HEK293 (cell line): ENCODE measurements at regions not wholly inside any gene's neighbourhood (a gene's known extent, or its start where the extent isn't known, plus 50 kb on each side); places are given as distances from the start of the nearest gene placed in this dataset.
"Not testable (repeated sequence)": the region's sequence is repeated elsewhere in the genome, so short reads cannot be mapped to it uniquely, and the experiment has no call there.

Source experiments
- CTCF ChIA-PET: fragments of 350-600 bp; formaldehyde crosslinking; extraction: SDS; loops from one replicate; lab custom pipeline; 2021; ENCODE audit warnings: antibody characterized with exemption; lab: Yijun Ruan, JAX
- POLR2A ChIA-PET: fragments of 300-600 bp; formaldehyde crosslinking; extraction: SDS; loops from one replicate; lab custom pipeline; 2020; ENCODE audit warnings: antibody characterized with exemption, inconsistent platforms; lab: Yijun Ruan, JAX
- H3K27ac ChIP-seq: fragments of 200-500 bp; sonication (Bioruptor generic); 2 replicates; pipeline ENCODE4 v1.5.1; 2014; ENCODE audit warnings: low read depth, low read length, control low read depth, inconsistent platforms; ENCODE audit errors: extremely low read depth
- H3K36me3 ChIP-seq, 2 experiments: fragments of 200-500 bp in 1 of 2; sonication (Bioruptor generic) in 1 of 2; 1 replicate in 1 of 2; 2 replicates in 1 of 2; pipeline ENCODE4 v1.5.1; 2014 to 2017; ENCODE audit warnings: inconsistent platforms in 2 of 2, low read length in 2 of 2; ENCODE audit not compliant: control insufficient read depth in 2 of 2, insufficient read depth in 1 of 2
- H3K4me1 ChIP-seq: fragments of 200-500 bp; sonication (Bioruptor generic); 2 replicates; pipeline ENCODE4 v1.5.1; 2014; ENCODE audit warnings: mild to moderate bottlenecking, low read length, inconsistent platforms; ENCODE audit not compliant: control insufficient read depth, insufficient read depth
- H3K4me3 ChIP-seq: 2 replicates; pipeline ENCODE4 v1.5.1; 2011; ENCODE audit warnings: low read depth, mild to moderate bottlenecking, control low read depth, low read length, moderate library complexity
- H3K9me3 ChIP-seq: fragments of 200-500 bp; sonication (Bioruptor generic); 2 replicates; pipeline ENCODE4 v1.5.1; 2014; ENCODE audit warnings: low read depth, low read length, inconsistent platforms; ENCODE audit not compliant: control insufficient read depth, insufficient read depth
- ELK4 ChIP-seq: IDR thresholded peaks from 2 replicates; pipeline ENCODE4 v1.6.1; 2011; ENCODE audit warnings: mild to moderate bottlenecking, low read depth, low read length, borderline replicate concordance
- PRDM2 ChIP-seq: fragments of 450-650 bp; formaldehyde crosslinking; IDR thresholded peaks from 2 replicates; pipeline ENCODE4 v1.5.1; 2016; ENCODE audit warnings: missing biosample characterization, missing genetic modification characterization, borderline replicate concordance
- REPIN1 ChIP-seq: fragments of 450-650 bp; formaldehyde crosslinking; IDR thresholded peaks from 2 replicates; pipeline ENCODE4 v1.5.1; 2017; ENCODE audit warnings: missing biosample characterization, missing genetic modification characterization, low read depth
- ZNF10 ChIP-seq: fragments of 450-650 bp; formaldehyde crosslinking; IDR thresholded peaks from 2 replicates; pipeline ENCODE4 v1.5.1; 2017; ENCODE audit warnings: missing biosample characterization, missing genetic modification characterization
- ZNF324 ChIP-seq: fragments of 450-650 bp; formaldehyde crosslinking; IDR thresholded peaks from 2 replicates; pipeline ENCODE4 v1.5.1; 2016; ENCODE audit warnings: missing biosample characterization, missing genetic modification characterization
- ZNF350 ChIP-seq: fragments of 450-650 bp; formaldehyde crosslinking; IDR thresholded peaks from 2 replicates; pipeline ENCODE4 v1.5.0; 2017; ENCODE audit warnings: missing biosample characterization, mild to moderate bottlenecking, missing genetic modification characterization
- ZNF658 ChIP-seq: fragments of 450-650 bp; formaldehyde crosslinking; IDR thresholded peaks from 2 replicates; pipeline ENCODE4; 2016; ENCODE audit warnings: missing biosample characterization, missing genetic modification characterization
- TF ChIP-seq, protein P1 (sequence below): fragments of 450-650 bp; formaldehyde crosslinking; IDR thresholded peaks from 2 replicates; pipeline ENCODE4 v1.5.1; 2016; ENCODE audit warnings: missing biosample characterization, missing genetic modification characterization

DNA sequence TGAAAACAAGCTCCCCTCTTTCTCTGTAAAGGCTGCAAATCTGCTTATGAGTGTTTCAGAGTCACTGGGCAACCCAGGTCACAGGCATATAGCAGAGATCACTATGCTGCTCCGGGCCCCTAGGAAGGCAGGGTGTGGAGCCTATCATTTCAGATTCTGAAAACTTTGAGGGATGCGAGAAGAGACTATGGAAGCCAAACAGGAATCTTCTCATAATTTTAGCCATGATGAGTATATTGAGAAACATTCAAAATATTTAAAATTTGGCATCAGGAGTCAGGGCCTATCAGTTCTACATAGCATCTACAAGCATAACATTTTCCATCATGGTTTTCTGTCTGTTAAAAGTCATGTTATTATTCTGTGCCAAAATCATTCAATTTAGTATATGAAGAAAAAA is 61.7 kb upstream of the ATXN3L start (continued):
- TF ChIP-seq PRDM2 (tag by site-specific recombination) (no peak), ZNF324 (no peak), REPIN1 (tag by site-specific recombination) (no peak), ZNF10 (tag by site-specific recombination) (no peak), ELK4 (no peak), ZNF350 (tag by site-specific recombination) (no peak), ZNF658 (tag by site-specific recombination) (no peak)
- TF ChIP-seq, protein P1, sequence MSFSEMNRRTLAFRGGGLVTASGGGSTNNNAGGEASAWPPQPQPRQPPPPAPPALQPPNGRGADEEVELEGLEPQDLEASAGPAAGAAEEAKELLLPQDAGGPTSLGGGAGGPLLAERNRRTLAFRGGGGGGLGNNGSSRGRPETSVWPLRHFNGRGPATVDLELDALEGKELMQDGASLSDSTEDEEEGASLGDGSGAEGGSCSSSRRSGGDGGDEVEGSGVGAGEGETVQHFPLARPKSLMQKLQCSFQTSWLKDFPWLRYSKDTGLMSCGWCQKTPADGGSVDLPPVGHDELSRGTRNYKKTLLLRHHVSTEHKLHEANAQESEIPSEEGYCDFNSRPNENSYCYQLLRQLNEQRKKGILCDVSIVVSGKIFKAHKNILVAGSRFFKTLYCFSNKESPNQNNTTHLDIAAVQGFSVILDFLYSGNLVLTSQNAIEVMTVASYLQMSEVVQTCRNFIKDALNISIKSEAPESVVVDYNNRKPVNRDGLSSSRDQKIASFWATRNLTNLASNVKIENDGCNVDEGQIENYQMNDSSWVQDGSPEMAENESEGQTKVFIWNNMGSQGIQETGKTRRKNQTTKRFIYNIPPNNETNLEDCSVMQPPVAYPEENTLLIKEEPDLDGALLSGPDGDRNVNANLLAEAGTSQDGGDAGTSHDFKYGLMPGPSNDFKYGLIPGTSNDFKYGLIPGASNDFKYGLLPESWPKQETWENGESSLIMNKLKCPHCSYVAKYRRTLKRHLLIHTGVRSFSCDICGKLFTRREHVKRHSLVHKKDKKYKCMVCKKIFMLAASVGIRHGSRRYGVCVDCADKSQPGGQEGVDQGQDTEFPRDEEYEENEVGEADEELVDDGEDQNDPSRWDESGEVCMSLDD: no peak

- CTCF ChIA-PET: no interaction called here
- H3K27ac ChIP-seq: no peak overlapping the region; the same call in 1 of the 2 replicates
- POLR2A ChIA-PET: interaction anchor here (0.7 kb wide), 1 partner anchor 102 kb away, joined by 7 read pairs; no protein-coding TSS in a partner anchor
Measured at GRCh38 chrX:13380211-13380610, 60.4 kb upstream of the ATXN3L start.

GRCh38 chrX:13378562-13379518 is 59.0 kb upstream of the ATXN3L start:
- H3K4me3 ChIP-seq, CTCF ChIA-PET, H3K36me3 ChIP-seq, H3K27ac ChIP-seq, POLR2A ChIA-PET, H3K9me3 ChIP-seq: not testable (repeated sequence)
- H3K4me1 ChIP-seq: peaks cover 18% of the 10 kb centered on the region

More at GRCh38 chrX:13380211-13380610, 60.4 kb upstream of the ATXN3L start:
- Histone ChIP-seq H3K36me3 (no peaks in the 10 kb centered on the region), H3K4me3 (no peak overlapping the region), H3K4me1 (peaks cover 16% of the 10 kb centered on the region), H3K9me3 (no peaks in the 10 kb centered on the region)
- no peak for TF ChIP-seq ZNF10 (tag by site-specific recombination)
